DND-41 (cell line): ENCODE measurements at regions not wholly inside any gene's neighbourhood (a gene's known extent, or its start where the extent isn't known, plus 50 kb on each side); places are given as distances from the start of the nearest gene placed in this dataset.

Experiments used
- EZH2 ChIP-seq: IDR thresholded peaks from 3 replicates; pipeline ENCODE4 v1.6.1; 2012; ENCODE audit warnings: borderline replicate concordance, low read depth, mild to moderate bottlenecking, moderate library complexity, low read length, inconsistent platforms; ENCODE audit not compliant: severe bottlenecking
- TF ChIP-seq, protein P1 (sequence below): IDR thresholded peaks from 2 replicates; pipeline ENCODE4 v1.5.1; 2012; ENCODE audit warnings: borderline replicate concordance, low read length, moderate library complexity, mild to moderate bottlenecking; ENCODE audit not compliant: poor library complexity, severe bottlenecking; ENCODE audit errors: extremely low read depth

DNA sequence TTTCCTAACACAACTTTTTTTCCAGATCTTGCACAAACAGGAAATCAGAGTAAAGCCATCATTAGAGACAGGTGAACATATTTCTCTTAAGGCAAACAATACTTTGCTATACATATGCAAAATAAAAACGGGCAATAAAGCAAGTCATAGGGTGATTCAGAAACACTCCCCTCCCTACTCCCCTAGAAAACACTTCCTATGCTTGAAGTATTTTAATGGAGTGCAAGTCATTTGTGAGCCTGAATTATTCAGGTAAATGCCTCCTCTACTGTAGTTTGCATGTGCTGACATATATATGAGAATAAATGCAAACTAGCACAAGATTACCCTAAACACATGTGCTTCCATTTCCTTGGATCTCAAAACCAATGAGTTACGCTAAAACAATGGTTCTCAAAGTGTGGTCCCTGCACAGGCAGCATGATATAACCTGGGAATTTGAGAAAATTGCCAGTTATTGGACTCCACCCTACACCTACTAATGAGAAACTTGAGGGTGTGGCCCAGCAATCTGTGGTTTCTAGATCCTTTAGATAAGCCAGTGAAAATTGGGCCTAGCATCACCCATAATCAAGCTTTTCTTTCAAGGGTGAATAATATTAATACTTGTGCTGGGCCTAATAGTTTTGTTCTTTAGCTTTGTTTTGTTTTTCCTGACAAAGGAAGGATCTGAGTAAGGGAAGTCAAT is 159.7 kb upstream of the BMP4 start:
- no peak for TF ChIP-seq EZH2
- TF ChIP-seq, protein P1, sequence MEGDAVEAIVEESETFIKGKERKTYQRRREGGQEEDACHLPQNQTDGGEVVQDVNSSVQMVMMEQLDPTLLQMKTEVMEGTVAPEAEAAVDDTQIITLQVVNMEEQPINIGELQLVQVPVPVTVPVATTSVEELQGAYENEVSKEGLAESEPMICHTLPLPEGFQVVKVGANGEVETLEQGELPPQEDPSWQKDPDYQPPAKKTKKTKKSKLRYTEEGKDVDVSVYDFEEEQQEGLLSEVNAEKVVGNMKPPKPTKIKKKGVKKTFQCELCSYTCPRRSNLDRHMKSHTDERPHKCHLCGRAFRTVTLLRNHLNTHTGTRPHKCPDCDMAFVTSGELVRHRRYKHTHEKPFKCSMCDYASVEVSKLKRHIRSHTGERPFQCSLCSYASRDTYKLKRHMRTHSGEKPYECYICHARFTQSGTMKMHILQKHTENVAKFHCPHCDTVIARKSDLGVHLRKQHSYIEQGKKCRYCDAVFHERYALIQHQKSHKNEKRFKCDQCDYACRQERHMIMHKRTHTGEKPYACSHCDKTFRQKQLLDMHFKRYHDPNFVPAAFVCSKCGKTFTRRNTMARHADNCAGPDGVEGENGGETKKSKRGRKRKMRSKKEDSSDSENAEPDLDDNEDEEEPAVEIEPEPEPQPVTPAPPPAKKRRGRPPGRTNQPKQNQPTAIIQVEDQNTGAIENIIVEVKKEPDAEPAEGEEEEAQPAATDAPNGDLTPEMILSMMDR: no peak
